ENCODE measurements at regions not wholly inside any gene's neighbourhood (a gene's known extent, or its start where the extent isn't known, plus 50 kb on each side); places are given as distances from the start of the nearest gene placed in this dataset.

GRCh38 chr16:64352246-64352645 is 769.6 kb downstream of the CDH11 start:
- in situ Hi-C loops (cut with MboI), result no loop called here
- ChIA-PET CTCF (no interaction called here), POLR2A (no interaction called here)

More at GRCh38 chr16:64352246-64352645, 769.6 kb downstream of the CDH11 start:
- Histone ChIP-seq H3K4me2 (ENCODE audit: control insufficient read depth, insufficient read depth) (no peak overlapping the region), H3K27ac (ENCODE audit: control insufficient read depth, insufficient read depth) (no peak overlapping the region), H3K9ac (ENCODE audit: control insufficient read depth, insufficient read depth, low read length) (no peak overlapping the region), H3K36me3 (ENCODE audit: control insufficient read depth in 2 of 2, insufficient read depth in 2 of 2, low read length in 1 of 2) (no peaks in the 10 kb centered on the region), H4K20me1 (ENCODE audit: control insufficient read depth, insufficient read depth) (no peaks in the 10 kb centered on the region), H3K4me1 (ENCODE audit: control insufficient read depth, insufficient read depth, low read length) (no peaks in the 10 kb centered on the region), H3K9me3 (replicated peaks; ENCODE audit: control insufficient read depth, insufficient read depth, low read length) (no peaks in the 10 kb centered on the region), H3K79me2 (ENCODE audit: control insufficient read depth, insufficient read depth, low read length) (no peaks in the 10 kb centered on the region), H2AFZ (ENCODE audit: control insufficient read depth, low read depth, low read length) (no peak overlapping the region), H3K4me3 (no peak overlapping the region), H3K27me3 (replicated peaks in 1 of 2; ENCODE audit: control insufficient read depth in 2 of 2, insufficient read depth in 2 of 2, low read length in 1 of 2) (no peaks in the 10 kb centered on the region)
- ChIA-PET RAD21 (ENCODE audit: unreplicated experiment) (no interaction called here), SMC1A (ENCODE audit: uncharacterized antibody, unreplicated experiment) (no interaction called here)
- intact Hi-C loops (cut with micrococcal nuclease; ENCODE audit: unreplicated experiment), result no loop called here
- TF ChIP-seq ZNF622 (IDR thresholded peaks at IDR 0.05) (no peak), ETV6 (conservative IDR thresholded peaks at IDR 0.05 in 1 of 2, IDR thresholded peaks at IDR 0.05 in 1 of 2; ENCODE audit: borderline replicate concordance in 1 of 2, low read depth in 1 of 2) (no peak), NFXL1 (IDR thresholded peaks at IDR 0.05; ENCODE audit: borderline replicate concordance) (no peak), ZNF217 (IDR thresholded peaks at IDR 0.05) (no peak), NFYB (IDR thresholded peaks at IDR 0.05; ENCODE audit: insufficient read depth, low read depth, low read length) (no peak), SREBF2 (IDR thresholded peaks at IDR 0.05; ENCODE audit: low read length) (no peak), SREBF1 (IDR thresholded peaks at IDR 0.05; ENCODE audit: low read length) (no peak), TBL1XR1 (IDR thresholded peaks at IDR 0.05; ENCODE audit: low read depth, low read length) (no peak), SKIL (IDR thresholded peaks at IDR 0.05; ENCODE audit: low read depth, poor library complexity, severe bottlenecking) (no peak), ZBTB11 (CRISPR knock-in tag; IDR thresholded peaks at IDR 0.05) (no peak), HCFC1 (IDR thresholded peaks at IDR 0.05; ENCODE audit: low read length) (no peak)
- no peak for ATAC-seq
- 0% methylated on average over 1 of the region's 1 CpG for WGBS (ENCODE audit: insufficient coverage, insufficient replicate concordance, low lambda C conversion rate, missing lambda C conversion rate)
- no TSS peak for BruUV-seq (replicated peaks)
- no peak for FAIRE-seq
- DNase-seq (ENCODE audit: low read depth, low spot score), result no peak
